Tibial artery (tissue), 4 donors: ENCODE measurements at regions not wholly inside any gene's neighbourhood (a gene's known extent, or its start where the extent isn't known, plus 50 kb on each side); places are given as distances from the start of the nearest gene placed in this dataset.

Source experiments
- DNase-seq, 2 donors: peaks; one replicate each; pipeline ENCODE4 v3.0.0-alpha.2; 2019
- H3K27ac ChIP-seq, 2 donors: fragments of 200-600 bp; sonication (generic) in 1 of 2; 1 replicate in 1 of 2; 2 replicates in 1 of 2; pipeline ENCODE4 v1.5.1; 2018 to 2019; ENCODE audit warnings: mild to moderate bottlenecking in 1 of 2
- H3K27me3 ChIP-seq, 2 donors: fragments of 200-600 bp; sonication (generic) in 1 of 2; one replicate each; pipeline versions ENCODE4 v1.5.1 to v1.6.0; 2016 to 2019
- H3K36me3 ChIP-seq, 3 donors: fragments of 200-600 bp; sonication (generic) in 2 of 3; one replicate each; pipeline ENCODE4 v1.5.1; 2016 to 2019; ENCODE audit warnings: mild to moderate bottlenecking in 2 of 3
- H3K4me1 ChIP-seq, 4 donors: fragments of 200-600 bp; sonication (generic) in 2 of 4; 1 replicate in 3 of 4; 2 replicates in 1 of 4; pipeline ENCODE4 v1.5.1; 2016 to 2019
- H3K4me3 ChIP-seq, 2 donors: fragments of 200-600 bp; sonication (generic) in 1 of 2; 1 replicate in 1 of 2; 2 replicates in 1 of 2; pipeline ENCODE4 v1.5.1; 2018 to 2019; ENCODE audit warnings: mild to moderate bottlenecking in 2 of 2
- H3K9me3 ChIP-seq, 3 donors: fragments of 200-600 bp; sonication (generic) in 1 of 3; one replicate each; pipeline ENCODE4 v1.5.1; 2016 to 2019
- CTCF ChIP-seq, 2 experiments: fragments of 200-600 bp in 1 of 2; fragments of 450-650 bp in 1 of 2; IDR thresholded peaks; one replicate each; pipeline ENCODE4 v1.5.1; 2017 to 2019; ENCODE audit warnings: antibody characterized with exemption in 2 of 2, mild to moderate bottlenecking in 1 of 2, moderate library complexity in 1 of 2
- intact Hi-C: fragments of 100-400 bp; cut with DNase I; formaldehyde crosslinking; loops from one replicate; pipeline ENCODE4 v1.15.0; 2023; ENCODE audit warnings: low total_unique reads

GRCh38 chr10:130621231-130621775 lies 485.1 kb downstream of the GLRX3 start:
- Histone ChIP-seq H3K9me3 (no peaks in the 10 kb centered on the region), H3K4me3 (no peak overlapping the region), H3K27me3 (no peaks in the 10 kb centered on the region), H3K4me1 (no peaks in the 10 kb centered on the region), H3K36me3 (no peaks in the 10 kb centered on the region), H3K27ac (no peak overlapping the region)
- no peak for DNase-seq
- no peak for TF ChIP-seq CTCF (IDR thresholded peaks at IDR 0.05)
- intact Hi-C loops, result no loop called here

GRCh38 chr10:130623680-130624267 lies 487.6 kb downstream of the GLRX3 start:
- Histone ChIP-seq H3K27ac (no peak overlapping the region), H3K36me3 (no peaks in the 10 kb centered on the region), H3K4me3 (no peak overlapping the region), H3K9me3 (no peaks in the 10 kb centered on the region), H3K4me1 (no peaks in the 10 kb centered on the region), H3K27me3 (no peaks in the 10 kb centered on the region)
- TF ChIP-seq CTCF (IDR thresholded peaks at IDR 0.05), result no peak
- no peak for DNase-seq
- intact Hi-C loops, result no loop called here

DNA sequence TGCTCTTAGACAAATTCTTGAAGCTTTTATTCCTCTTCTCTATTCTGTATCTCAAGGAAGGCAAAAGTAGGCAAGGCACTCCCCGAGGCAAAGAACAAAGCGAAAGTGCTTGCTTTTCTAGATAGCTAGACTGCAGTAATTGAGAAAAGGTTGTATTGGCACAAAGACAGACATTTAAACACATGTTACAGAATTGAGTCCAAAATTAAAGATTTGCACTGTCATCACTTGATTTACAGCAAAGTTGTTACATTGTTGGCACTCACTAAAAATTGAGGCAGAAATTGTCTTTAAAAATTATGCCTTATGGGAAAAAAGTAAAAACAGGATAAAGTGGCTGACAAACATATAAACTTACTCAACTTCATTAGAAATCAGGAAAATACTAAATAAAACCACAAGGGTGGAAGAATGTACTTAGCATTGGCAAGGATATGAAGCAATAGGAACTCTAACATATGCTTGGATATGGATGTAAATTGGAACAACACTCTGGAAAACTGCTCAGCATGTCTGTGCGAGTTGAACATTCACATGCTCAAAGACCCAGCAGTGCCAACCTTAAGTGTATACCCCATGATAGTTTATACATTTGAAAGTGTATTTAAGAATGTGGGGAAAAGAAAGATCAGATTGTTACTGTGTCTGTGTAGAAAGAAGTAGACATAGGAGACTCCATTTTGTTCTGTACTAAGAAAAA lies 491.3 kb downstream of the GLRX3 start:
- Histone ChIP-seq H3K36me3 (no peaks in the 10 kb centered on the region), H3K4me3 (no peak overlapping the region), H3K27me3 (no peaks in the 10 kb centered on the region), H3K27ac (no peak overlapping the region), H3K4me1 (no peaks in the 10 kb centered on the region), H3K9me3 (no peaks in the 10 kb centered on the region)
- intact Hi-C loops, result no loop called here
- no peak for TF ChIP-seq CTCF (IDR thresholded peaks at IDR 0.05)
- DNase-seq, result no peak

- no peak overlapping the region for H3K27ac ChIP-seq
- DNase-seq, result no peak
- intact Hi-C loops, result no loop called here
- H3K4me1 ChIP-seq, result no peaks in the 10 kb centered on the region
- no peaks in the 10 kb centered on the region for H3K27me3 ChIP-seq
- H3K4me3 ChIP-seq, result no peak overlapping the region
- no peaks in the 10 kb centered on the region for H3K9me3 ChIP-seq
- no peaks in the 10 kb centered on the region for H3K36me3 ChIP-seq
- no peak for TF ChIP-seq CTCF (IDR thresholded peaks at IDR 0.05)
Measured at GRCh38 chr10:130630135-130630534, 493.9 kb downstream of the GLRX3 start.

- H3K9me3 ChIP-seq, result no peaks in the 10 kb centered on the region
- H3K36me3 ChIP-seq, result no peaks in the 10 kb centered on the region
- no peak overlapping the region for H3K4me3 ChIP-seq
- DNase-seq, result peak in 1 of 2 donors; percentile 42
- H3K27me3 ChIP-seq, result no peaks in the 10 kb centered on the region
- TF ChIP-seq CTCF (IDR thresholded peaks at IDR 0.05), result no peak
- no peak overlapping the region for H3K27ac ChIP-seq
- no peaks in the 10 kb centered on the region for H3K4me1 ChIP-seq
- intact Hi-C loops, result no loop called here
Measured at GRCh38 chr10:130631142-130632096, 495.2 kb downstream of the GLRX3 start.
